Activated gamma-delta T cell treated with anti-CD3 and anti-CD28 coated beads, Interleukin-2, amount 50 U/mL, for 16 hours (primary cell): ENCODE measurements at regions not wholly inside any gene's neighbourhood (a gene's known extent, or its start where the extent isn't known, plus 50 kb on each side); places are given as distances from the start of the nearest gene placed in this dataset.

Experiments
- DNase-seq: peaks from one replicate; pipeline ENCODE4 v3.0.0-alpha.2; 2020; ENCODE audit warnings: low read depth

- DNase-seq, result no peak
These were observed 53.2 kb upstream of the AMN1 start for GRCh38 chr12:31781894-31782540.

- no peak for DNase-seq
These were observed 51.3 kb upstream of the AMN1 start for GRCh38 chr12:31780096-31780495.

DNA sequence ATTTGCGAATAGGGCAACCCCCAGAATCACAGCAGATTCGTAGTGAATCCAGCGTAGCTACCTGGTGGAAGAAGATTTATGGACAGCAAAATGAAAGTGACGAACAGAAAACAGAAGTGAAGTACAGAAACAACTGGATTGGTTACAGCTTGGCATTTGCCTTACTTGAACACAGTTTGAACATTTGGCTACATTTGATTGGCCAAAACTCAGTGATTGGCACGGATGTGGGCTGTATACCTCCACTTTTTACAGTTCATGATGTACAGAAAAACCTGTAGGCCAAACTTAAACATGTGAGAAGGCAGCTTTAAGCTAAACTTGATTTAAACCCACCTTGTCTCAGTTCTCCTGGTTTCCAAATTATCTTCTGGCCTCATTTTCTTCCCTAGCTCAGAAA, 49.9 kb upstream of the AMN1 start:
- DNase-seq, result no peak
